ENCODE measurements at regions not wholly inside any gene's neighbourhood (a gene's known extent, or its start where the extent isn't known, plus 50 kb on each side); places are given as distances from the start of the nearest gene placed in this dataset.

DNA sequence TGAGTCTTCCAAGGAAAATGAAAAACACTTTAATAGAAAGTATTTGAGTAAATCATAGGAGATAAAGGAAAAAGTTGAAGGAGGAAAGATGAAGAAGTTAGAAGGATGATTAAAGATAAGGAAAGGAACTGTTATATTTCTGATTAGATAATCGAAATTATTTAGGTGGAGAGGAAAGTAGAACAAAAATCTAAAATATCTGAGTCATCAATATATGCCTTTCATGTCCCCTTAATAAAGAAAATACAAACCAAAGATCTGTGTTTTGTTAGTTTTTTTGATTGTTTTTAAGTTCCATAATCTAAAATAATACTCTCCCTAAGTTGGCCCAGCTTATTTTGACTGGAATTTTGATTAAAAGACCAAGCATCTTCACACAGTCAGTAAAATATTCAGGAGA, 412.9 kb upstream of the DDX18 start:
- TF ChIP-seq, protein P1, sequence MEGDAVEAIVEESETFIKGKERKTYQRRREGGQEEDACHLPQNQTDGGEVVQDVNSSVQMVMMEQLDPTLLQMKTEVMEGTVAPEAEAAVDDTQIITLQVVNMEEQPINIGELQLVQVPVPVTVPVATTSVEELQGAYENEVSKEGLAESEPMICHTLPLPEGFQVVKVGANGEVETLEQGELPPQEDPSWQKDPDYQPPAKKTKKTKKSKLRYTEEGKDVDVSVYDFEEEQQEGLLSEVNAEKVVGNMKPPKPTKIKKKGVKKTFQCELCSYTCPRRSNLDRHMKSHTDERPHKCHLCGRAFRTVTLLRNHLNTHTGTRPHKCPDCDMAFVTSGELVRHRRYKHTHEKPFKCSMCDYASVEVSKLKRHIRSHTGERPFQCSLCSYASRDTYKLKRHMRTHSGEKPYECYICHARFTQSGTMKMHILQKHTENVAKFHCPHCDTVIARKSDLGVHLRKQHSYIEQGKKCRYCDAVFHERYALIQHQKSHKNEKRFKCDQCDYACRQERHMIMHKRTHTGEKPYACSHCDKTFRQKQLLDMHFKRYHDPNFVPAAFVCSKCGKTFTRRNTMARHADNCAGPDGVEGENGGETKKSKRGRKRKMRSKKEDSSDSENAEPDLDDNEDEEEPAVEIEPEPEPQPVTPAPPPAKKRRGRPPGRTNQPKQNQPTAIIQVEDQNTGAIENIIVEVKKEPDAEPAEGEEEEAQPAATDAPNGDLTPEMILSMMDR (IDR thresholded peaks at IDR 0.05; ENCODE audit: low read depth, low read length), result no peak
- TF ChIP-seq EZH2phosphoT487 (IDR thresholded peaks at IDR 0.05; ENCODE audit: low read depth), result no peak

Data from OCI-LY3 (cell line).